ENCODE measurements at regions not wholly inside any gene's neighbourhood (a gene's known extent, or its start where the extent isn't known, plus 50 kb on each side); places are given as distances from the start of the nearest gene placed in this dataset.
A peak's percentile ranks its signal among the peaks of the same experiment; 100 is the strongest.

DNA sequence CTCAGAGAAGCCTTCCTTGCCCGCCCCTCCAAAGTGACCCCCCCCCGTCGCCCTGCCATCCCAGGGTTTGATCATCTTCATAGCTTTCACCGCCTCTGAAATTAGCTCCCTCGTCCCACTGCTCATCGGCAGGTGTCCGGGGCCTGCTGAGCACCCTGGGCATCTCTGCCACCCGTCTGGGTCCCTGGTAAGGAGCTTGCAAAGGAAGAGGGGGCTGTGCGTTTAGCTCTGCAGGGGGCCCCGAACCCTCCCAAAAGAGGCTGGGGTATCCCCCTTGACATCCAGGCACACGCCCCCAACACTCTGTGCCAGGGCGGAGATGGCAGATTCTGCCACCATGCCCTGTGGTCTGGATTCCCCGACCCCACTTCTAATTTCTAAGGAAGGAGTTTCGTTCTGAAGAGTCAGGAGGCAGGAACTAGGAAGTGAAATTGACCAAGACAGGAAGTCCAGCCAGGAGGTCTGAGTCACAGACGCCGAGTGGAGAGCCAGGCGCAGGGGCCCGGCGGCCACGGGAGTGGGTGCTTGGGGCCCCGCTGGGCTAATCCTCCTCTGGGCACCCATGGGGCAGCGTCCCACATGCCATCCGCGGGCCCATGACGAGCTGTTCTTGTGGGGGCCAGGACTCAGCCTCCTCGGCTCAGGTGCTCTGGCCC, 95.7 kb downstream of the RFLNA start:
- ChIA-PET POLR2A (interaction anchor here (0.6 kb wide), 2 partner anchors 8 to 263 kb away, joined by 4 to 7 read pairs; no protein-coding TSS in a partner anchor), CTCF (interaction anchor here (0.6 to 1.2 kb wide), 2 partner anchors 9 to 24 kb away, joined by 4 to 5 read pairs; no protein-coding TSS in a partner anchor)
- Histone ChIP-seq H3K27ac (ENCODE audit: low read length) (peak overlapping the region; percentile 94), H3K27me3 (ENCODE audit: control insufficient read depth, insufficient read depth, low read length) (no peaks in the 10 kb centered on the region), H3K36me3 (ENCODE audit: control insufficient read depth, insufficient read depth, low read length) (no peaks in the 10 kb centered on the region), H3K9me3 (ENCODE audit: control insufficient read depth, insufficient read depth, low read depth, low read length) (no peaks in the 10 kb centered on the region), H3K4me3 (ENCODE audit: low read depth in 2 of 2, low read length in 2 of 2) (peak overlapping the region in 1 of 2 experiments; percentile 9; a peak in 1 of 4 replicates), H3K4me1 (ENCODE audit: control insufficient read depth, insufficient read depth, low read length) (peaks cover 73% of the 10 kb centered on the region)
- intact Hi-C loops (cut with micrococcal nuclease; ENCODE audit: unreplicated experiment) (loop anchor here (10.0 kb wide), 1 partner anchor 174 kb away; the partner anchor contains the start of gene NCOR2), in situ Hi-C loops (cut with HindIII; ENCODE audit: low pct_unique_long_range_greater_than_20kb, low sequenced_read_pairs) (no loop called here)
- ATAC-seq (peak; percentile 10; the same call in 1 of the 2 replicates), DNase-seq (ENCODE audit: low read depth, low spot score) (no peak)
- no TSS peak for BruUV-seq (replicated peaks)
- TF ChIP-seq SIN3A (IDR thresholded peaks at IDR 0.05; ENCODE audit: borderline replicate concordance, insufficient read depth, low read depth, low read length): no peak
- TF ChIP-seq, protein P1, sequence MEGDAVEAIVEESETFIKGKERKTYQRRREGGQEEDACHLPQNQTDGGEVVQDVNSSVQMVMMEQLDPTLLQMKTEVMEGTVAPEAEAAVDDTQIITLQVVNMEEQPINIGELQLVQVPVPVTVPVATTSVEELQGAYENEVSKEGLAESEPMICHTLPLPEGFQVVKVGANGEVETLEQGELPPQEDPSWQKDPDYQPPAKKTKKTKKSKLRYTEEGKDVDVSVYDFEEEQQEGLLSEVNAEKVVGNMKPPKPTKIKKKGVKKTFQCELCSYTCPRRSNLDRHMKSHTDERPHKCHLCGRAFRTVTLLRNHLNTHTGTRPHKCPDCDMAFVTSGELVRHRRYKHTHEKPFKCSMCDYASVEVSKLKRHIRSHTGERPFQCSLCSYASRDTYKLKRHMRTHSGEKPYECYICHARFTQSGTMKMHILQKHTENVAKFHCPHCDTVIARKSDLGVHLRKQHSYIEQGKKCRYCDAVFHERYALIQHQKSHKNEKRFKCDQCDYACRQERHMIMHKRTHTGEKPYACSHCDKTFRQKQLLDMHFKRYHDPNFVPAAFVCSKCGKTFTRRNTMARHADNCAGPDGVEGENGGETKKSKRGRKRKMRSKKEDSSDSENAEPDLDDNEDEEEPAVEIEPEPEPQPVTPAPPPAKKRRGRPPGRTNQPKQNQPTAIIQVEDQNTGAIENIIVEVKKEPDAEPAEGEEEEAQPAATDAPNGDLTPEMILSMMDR (IDR thresholded peaks at IDR 0.05): no peak
- no peak for TF ChIP-seq POLR2AphosphoS5 (IDR thresholded peaks at IDR 0.05; ENCODE audit: low read depth, low read length)
- TF ChIP-seq, protein P2, sequence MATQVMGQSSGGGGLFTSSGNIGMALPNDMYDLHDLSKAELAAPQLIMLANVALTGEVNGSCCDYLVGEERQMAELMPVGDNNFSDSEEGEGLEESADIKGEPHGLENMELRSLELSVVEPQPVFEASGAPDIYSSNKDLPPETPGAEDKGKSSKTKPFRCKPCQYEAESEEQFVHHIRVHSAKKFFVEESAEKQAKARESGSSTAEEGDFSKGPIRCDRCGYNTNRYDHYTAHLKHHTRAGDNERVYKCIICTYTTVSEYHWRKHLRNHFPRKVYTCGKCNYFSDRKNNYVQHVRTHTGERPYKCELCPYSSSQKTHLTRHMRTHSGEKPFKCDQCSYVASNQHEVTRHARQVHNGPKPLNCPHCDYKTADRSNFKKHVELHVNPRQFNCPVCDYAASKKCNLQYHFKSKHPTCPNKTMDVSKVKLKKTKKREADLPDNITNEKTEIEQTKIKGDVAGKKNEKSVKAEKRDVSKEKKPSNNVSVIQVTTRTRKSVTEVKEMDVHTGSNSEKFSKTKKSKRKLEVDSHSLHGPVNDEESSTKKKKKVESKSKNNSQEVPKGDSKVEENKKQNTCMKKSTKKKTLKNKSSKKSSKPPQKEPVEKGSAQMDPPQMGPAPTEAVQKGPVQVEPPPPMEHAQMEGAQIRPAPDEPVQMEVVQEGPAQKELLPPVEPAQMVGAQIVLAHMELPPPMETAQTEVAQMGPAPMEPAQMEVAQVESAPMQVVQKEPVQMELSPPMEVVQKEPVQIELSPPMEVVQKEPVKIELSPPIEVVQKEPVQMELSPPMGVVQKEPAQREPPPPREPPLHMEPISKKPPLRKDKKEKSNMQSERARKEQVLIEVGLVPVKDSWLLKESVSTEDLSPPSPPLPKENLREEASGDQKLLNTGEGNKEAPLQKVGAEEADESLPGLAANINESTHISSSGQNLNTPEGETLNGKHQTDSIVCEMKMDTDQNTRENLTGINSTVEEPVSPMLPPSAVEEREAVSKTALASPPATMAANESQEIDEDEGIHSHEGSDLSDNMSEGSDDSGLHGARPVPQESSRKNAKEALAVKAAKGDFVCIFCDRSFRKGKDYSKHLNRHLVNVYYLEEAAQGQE (IDR thresholded peaks at IDR 0.05; ENCODE audit: insufficient read depth in 1 of 2, low read depth in 2 of 2, low read length in 1 of 2): no peak
- TF ChIP-seq TCF7L2 (IDR thresholded peaks at IDR 0.05; ENCODE audit: low read depth, low read length): no peak

DNA sequence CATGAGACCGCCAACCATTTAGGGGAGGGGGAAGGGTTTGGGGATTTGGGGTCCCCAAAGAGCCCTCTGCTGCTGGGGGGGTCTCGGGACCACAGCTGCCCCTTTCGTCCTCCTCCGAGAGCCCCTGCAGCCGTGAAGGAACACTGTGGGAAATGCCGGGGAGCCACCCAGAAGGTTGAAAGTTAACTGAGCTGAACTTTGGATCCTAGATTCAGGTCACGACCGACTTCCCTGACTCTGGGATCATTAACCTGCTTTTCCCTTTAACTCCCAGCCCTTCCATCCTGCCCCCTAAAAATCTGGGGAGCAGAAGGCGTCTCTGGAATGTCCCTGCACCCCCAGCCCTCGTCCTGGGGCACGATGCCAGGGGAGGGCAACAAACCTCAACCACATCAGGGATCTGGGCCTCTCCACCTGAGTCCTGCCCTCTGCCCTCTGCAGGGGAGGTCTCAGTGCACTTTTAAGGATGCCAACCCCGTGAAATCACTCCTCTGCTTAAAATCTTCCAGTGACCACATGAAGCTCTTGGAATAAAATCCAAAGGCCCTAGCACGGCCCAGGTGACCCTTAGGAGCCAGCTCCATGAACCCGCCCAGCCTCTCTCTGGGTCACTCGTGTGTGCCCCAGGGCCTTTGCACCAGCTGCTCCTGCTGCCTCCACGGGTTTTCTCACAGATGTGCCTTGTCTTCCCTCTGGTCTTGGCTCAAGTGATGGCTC, 95.0 kb downstream of the RFLNA start:
- TF ChIP-seq, protein P1 (IDR thresholded peaks at IDR 0.05): no peak
- TF ChIP-seq SIN3A (IDR thresholded peaks at IDR 0.05; ENCODE audit: borderline replicate concordance, insufficient read depth, low read depth, low read length): no peak; the same call in 1 of the 2 replicates
- TF ChIP-seq, protein P2 (IDR thresholded peaks at IDR 0.05; ENCODE audit: insufficient read depth in 1 of 2, low read depth in 2 of 2, low read length in 1 of 2): no peak
- no peak for TF ChIP-seq TCF7L2 (IDR thresholded peaks at IDR 0.05; ENCODE audit: low read depth, low read length)
- TF ChIP-seq POLR2AphosphoS5 (IDR thresholded peaks at IDR 0.05; ENCODE audit: low read depth, low read length): no peak
- peak overlapping the region; percentile 72 to 86 for H3K4me3 ChIP-seq (ENCODE audit: low read depth in 2 of 2, low read length in 2 of 2)
- no TSS peak for BruUV-seq (replicated peaks)
- H3K9me3 ChIP-seq (ENCODE audit: control insufficient read depth, insufficient read depth, low read depth, low read length): no peaks in the 10 kb centered on the region
- ChIA-PET CTCF (interaction anchor here (0.6 to 1.0 kb wide), 4 partner anchors 8 to 224 kb away, joined by 3 to 5 read pairs (median 4); no protein-coding TSS in a partner anchor), POLR2A (interaction anchor here (0.6 kb wide), 1 partner anchor 263 kb away, joined by 7 read pairs; no protein-coding TSS in a partner anchor)
- ATAC-seq (no peak), DNase-seq (ENCODE audit: low read depth, low spot score) (no peak)
- 0 out of 2 replicates have a peak, but pooled peaks cover under 1% of the 10 kb centered on the region for H3K36me3 ChIP-seq (ENCODE audit: control insufficient read depth, insufficient read depth, low read length)
- in situ Hi-C loops (cut with HindIII; ENCODE audit: low pct_unique_long_range_greater_than_20kb, low sequenced_read_pairs): no loop called here
- intact Hi-C loops (cut with micrococcal nuclease; ENCODE audit: unreplicated experiment): loop anchor here (10.0 kb wide), 2 partner anchors 175 to 295 kb away; partner anchors contain the start of gene NCOR2
- peaks cover 73% of the 10 kb centered on the region for H3K4me1 ChIP-seq (ENCODE audit: control insufficient read depth, insufficient read depth, low read length)
- no peaks in the 10 kb centered on the region for H3K27me3 ChIP-seq (ENCODE audit: control insufficient read depth, insufficient read depth, low read length)
- peak overlapping the region; percentile 94 for H3K27ac ChIP-seq (ENCODE audit: low read length)

All from Panc1 (cell line).